ENCODE measurements at regions not wholly inside any gene's neighbourhood (a gene's known extent, or its start where the extent isn't known, plus 50 kb on each side); places are given as distances from the start of the nearest gene placed in this dataset.

- DNase-seq, result no peak
Measured at GRCh38 chr11:107221748-107222285, 203.5 kb upstream of the GUCY1A2 start.

GRCh38 chr11:107218123-107219013, 200.1 kb upstream of the GUCY1A2 start:
- DNase-seq, result no peak

GRCh38 chr11:107217444-107217843, 199.2 kb upstream of the GUCY1A2 start:
- DNase-seq, result no peak

DNA sequence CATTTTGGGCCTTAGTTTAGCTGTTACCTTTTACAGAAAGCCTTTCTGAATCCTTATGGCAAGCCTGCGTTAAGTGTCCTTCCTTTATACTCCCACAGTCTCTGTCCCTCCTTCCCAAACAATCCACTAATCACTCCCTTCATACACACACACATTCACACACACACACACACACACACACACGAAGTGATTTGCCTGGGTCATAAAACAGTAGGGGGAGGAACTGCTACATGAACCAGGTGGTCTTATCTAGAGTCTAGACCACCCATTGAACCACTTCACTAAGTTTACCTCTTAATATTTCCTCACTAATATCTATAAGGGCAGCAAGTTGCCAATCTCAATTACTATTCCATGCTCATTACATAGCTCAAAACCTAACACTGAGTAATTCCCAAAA, 196.7 kb upstream of the GUCY1A2 start:
- DNase-seq, result no peak

GRCh38 chr11:107203656-107204055, 185.4 kb upstream of the GUCY1A2 start:
- DNase-seq, result no peak

GRCh38 chr11:107202241-107202640, 184.0 kb upstream of the GUCY1A2 start:
- DNase-seq, result no peak

GRCh38 chr11:107198490-107199007, 180.3 kb upstream of the GUCY1A2 start:
- no peak for DNase-seq

DNA sequence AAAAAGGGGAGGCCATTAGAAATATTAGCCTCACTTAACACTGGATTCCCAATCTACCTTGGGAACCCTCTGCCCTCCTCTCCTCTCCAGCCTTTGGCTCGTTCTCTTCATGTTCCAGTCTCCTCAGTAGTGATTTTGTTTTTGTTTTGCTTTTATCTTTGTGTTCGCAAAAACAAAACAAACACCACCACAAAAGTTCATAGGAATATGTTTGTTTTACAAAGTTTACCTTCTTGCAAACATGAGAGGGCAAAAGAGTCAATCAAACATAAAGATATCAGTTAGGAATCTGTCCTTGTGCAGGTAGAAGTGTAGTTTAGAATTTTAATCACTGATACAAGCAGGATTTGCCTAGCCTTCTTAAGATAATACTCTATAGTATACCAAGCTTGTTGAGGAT, 179.7 kb upstream of the GUCY1A2 start:
- DNase-seq, result no peak

GRCh38 chr11:107196732-107197131, 178.5 kb upstream of the GUCY1A2 start:
- DNase-seq, result no peak

GRCh38 chr11:107184986-107185385, 166.7 kb upstream of the GUCY1A2 start:
- no peak for DNase-seq

GRCh38 chr11:107183953-107184352, 165.7 kb upstream of the GUCY1A2 start:
- no peak for DNase-seq

- DNase-seq, result no peak
Measured at GRCh38 chr11:107182978-107183377, 164.7 kb upstream of the GUCY1A2 start.

GRCh38 chr11:107180236-107180635, 162.0 kb upstream of the GUCY1A2 start:
- DNase-seq, result no peak

- DNase-seq, result no peak
Measured at GRCh38 chr11:107179829-107180228, 161.6 kb upstream of the GUCY1A2 start.

GRCh38 chr11:107177106-107177477, 158.8 kb upstream of the GUCY1A2 start:
- DNase-seq, result no peak

DNA sequence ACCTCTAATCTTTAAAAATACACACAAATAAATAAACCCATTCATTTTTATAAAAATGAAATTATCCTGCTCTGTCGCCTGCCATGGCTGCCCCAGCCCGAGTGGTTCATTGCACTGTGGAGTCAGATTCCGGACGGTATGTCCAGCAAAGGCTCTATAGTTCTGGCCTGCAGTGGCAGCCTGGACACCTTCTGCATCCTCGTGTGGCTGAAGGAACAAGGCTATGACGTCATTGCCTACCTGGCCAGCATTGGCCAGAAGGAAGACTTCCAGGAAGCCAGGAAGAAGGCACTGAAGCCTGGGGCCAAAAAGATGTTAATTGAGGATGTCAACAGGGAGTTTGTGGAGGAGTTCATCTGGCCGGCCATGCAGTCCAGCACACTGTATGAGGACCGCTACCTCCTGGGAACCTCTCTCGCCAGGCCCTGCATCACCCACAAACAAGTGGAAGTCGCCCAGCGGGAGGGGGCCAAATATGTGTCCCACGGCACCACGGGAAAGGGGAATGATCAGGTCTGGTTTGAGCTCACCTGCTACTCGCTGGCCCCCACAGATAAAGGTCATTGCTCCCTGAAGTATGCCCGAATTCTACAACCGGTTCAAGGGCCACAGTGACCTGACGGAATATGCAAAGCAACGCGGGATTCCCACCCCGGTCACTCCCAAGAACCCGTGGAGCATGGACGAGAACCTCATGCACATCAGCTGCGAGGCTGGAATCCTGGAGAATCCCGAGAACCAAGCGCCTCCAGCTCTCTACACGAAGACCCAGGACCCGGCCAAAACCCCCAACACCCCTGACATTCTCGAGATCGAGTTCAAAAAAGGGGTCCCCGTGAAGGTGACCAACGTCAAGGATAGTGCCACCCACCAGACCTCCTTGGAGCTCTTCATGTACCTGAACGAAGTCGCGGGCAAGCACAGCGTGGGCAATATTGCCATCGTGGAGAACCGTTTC, 158.2 kb upstream of the GUCY1A2 start:
- no peak for DNase-seq

DNA sequence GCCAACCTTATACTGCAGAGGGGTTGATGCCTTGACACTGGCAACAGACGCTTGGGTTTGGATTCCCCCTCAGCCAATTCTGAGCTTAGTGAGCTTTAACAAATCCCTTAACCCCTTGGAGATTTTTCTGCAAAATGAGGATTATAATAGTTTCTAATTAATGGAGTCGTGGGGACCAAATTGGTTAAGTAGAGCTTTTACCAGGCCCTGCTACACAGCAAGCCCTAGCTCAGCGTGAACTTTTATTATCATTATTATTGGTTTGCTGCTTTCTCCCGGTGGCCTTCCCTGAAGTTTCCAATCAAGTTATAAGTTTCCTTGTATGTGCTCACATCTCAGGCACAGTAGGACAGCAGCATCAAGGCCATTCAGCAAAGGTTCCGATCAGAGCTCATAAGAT, 156.6 kb upstream of the GUCY1A2 start:
- no peak for DNase-seq

- no peak for DNase-seq
Measured at GRCh38 chr11:107172996-107173395, 154.7 kb upstream of the GUCY1A2 start.

DNA sequence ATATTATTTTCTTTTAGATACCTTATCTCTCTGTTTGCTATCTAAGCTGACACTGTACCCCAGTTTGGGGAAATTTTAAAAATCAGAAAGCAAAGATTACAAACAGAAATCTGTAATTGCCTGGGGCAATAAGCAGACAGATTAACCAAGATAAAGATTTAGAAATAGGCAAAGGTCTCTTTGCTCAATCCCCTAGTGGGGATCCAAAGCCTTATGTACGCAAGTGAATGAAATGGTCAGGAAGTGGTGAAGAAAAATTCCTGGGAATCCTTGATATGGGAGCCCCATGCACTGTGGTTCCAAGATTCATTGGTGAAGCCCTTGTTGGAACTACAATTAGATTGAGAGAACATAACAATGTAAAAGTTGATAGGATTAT, 139.5 kb upstream of the GUCY1A2 start:
- DNase-seq, result no peak

DNA sequence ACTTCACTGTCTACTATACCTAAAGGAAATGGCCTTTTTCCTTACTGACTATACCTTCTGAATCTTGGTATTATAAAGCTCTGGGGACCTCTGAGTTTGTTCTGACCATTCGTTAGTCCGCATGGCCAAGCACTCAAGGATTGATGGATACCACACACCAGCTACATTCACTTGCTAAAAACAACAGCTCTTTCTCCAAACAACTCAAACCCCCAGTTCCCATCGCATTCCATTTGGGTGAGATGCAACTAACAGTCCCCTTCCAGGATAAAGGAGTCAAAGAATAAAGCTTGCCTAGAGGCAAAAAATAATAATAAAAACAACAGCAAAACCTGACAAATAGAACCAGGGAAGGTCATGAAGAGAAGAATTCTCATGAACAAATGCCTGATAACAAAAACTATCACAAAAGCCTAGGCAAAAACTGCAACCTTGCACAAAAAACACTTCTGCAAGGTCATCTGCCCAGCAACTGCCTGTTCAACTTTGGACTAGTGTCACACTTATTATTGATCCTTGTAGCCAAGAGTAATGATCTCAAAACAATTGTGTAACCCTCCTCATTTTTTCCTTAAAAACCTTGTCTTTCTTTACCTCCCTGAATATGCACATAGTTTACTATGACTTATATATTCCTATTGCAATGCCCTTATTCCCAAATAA, 139.0 kb upstream of the GUCY1A2 start:
- no peak for DNase-seq

GRCh38 chr11:107151579-107151978, 133.3 kb upstream of the GUCY1A2 start:
- no peak for DNase-seq
